GM12878 (cell line): ENCODE measurements at regions not wholly inside any gene's neighbourhood (a gene's known extent, or its start where the extent isn't known, plus 50 kb on each side); places are given as distances from the start of the nearest gene placed in this dataset.

ENCODE experiments used
- ATAC-seq: fragments of 200-7000 bp; cut with Tn5 transposase; 3 replicates; pipeline ENCODE4 v1.9.1; 2020; ENCODE audit warnings: mild to moderate bottlenecking, moderate library complexity
- BruUV-seq: library from RNA; stranded (reverse); fragments of 400-500 nt; replicated peaks from 2 replicates; lab custom pipeline; 2021; lab: Mats Ljungman, UMichigan
- CTCF ChIA-PET: fragments of 300-600 bp; sonication (Branson Sonifier 250); formaldehyde crosslinking; extraction: SDS; loops from one replicate; lab custom pipeline; 2021; ENCODE audit warnings: inconsistent platforms; lab: Yijun Ruan, JAX
- POLR2A ChIA-PET: fragments of 350-600 bp; formaldehyde crosslinking; extraction: SDS; loops from one replicate; lab custom pipeline; 2021; ENCODE audit warnings: inconsistent platforms; lab: Charles Lee
- RAD21 ChIA-PET: fragments of 300-600 bp; sonication (Branson Sonifier 250); formaldehyde crosslinking; loops from one replicate; lab custom pipeline; 2023; ENCODE audit warnings: antibody characterized with exemption; ENCODE audit not compliant: unreplicated experiment; lab: Charles Lee
- SMC1A ChIA-PET: fragments of 300-600 bp; sonication (Branson Sonifier 250); formaldehyde crosslinking; loops from one replicate; lab custom pipeline; 2023; ENCODE audit not compliant: unreplicated experiment, uncharacterized antibody; lab: Charles Lee
- DNase-seq: peaks from one replicate; pipeline ENCODE4 v3.0.0-alpha.2; 2011; ENCODE audit warnings: low read depth, low spot score
- FAIRE-seq: peaks from 3 replicates; lab custom pipeline; 2011; peaks lifted over from hg19 to GRCh38; lab: Jason Lieb, UNC
- H2AFZ ChIP-seq: 2 replicates; pipeline ENCODE4 v1.6.0; 2011; ENCODE audit warnings: low read depth, low read length, control low read depth; ENCODE audit not compliant: control insufficient read depth
- H3K27ac ChIP-seq: 2 replicates; pipeline ENCODE4 v1.5.1; 2011; ENCODE audit warnings: control low read depth; ENCODE audit not compliant: control insufficient read depth, insufficient read depth
- H3K27me3 ChIP-seq, 2 experiments: replicated peaks in 1 of 2; 2 replicates each; pipeline versions ENCODE4 v1.6.0 to v1.6.1; 2011; ENCODE audit warnings: low read length in 1 of 2; ENCODE audit not compliant: control insufficient read depth in 2 of 2, insufficient read depth in 2 of 2
- H3K36me3 ChIP-seq, 2 experiments: 2 replicates each; pipeline ENCODE4 v1.5.1; 2011; ENCODE audit warnings: low read length in 1 of 2; ENCODE audit not compliant: control insufficient read depth in 2 of 2, insufficient read depth in 2 of 2
- H3K4me1 ChIP-seq: 2 replicates; pipeline ENCODE4 v1.6.1; 2011; ENCODE audit warnings: mild to moderate bottlenecking, low read length, moderate library complexity, mixed read lengths; ENCODE audit not compliant: control insufficient read depth, insufficient read depth
- H3K4me2 ChIP-seq: 2 replicates; pipeline ENCODE4 v1.6.0; 2011; ENCODE audit warnings: control low read depth; ENCODE audit not compliant: control insufficient read depth, insufficient read depth
- H3K4me3 ChIP-seq: fragments of 200-600 bp; sonication (generic); 2 replicates; pipeline ENCODE4 v1.5.1; 2016
- H3K79me2 ChIP-seq: 2 replicates; pipeline ENCODE4 v1.6.0; 2011; ENCODE audit warnings: low read length; ENCODE audit not compliant: control insufficient read depth, insufficient read depth
- H3K9ac ChIP-seq: 2 replicates; pipeline ENCODE4 v1.8.0; 2011; ENCODE audit warnings: low read length, control low read depth, mixed read lengths; ENCODE audit not compliant: control insufficient read depth, insufficient read depth
- H3K9me3 ChIP-seq: replicated peaks from 3 replicates; pipeline ENCODE4 v1.5.1; 2011; ENCODE audit warnings: mild to moderate bottlenecking, low read length; ENCODE audit not compliant: control insufficient read depth, insufficient read depth
- H4K20me1 ChIP-seq: 2 replicates; pipeline ENCODE4 v1.6.0; 2011; ENCODE audit not compliant: control insufficient read depth, insufficient read depth
- ATF2 ChIP-seq: IDR thresholded peaks from 2 replicates; pipeline ENCODE4 v1.6.1; 2012; ENCODE audit warnings: low read length, inconsistent platforms
- GABPA ChIP-seq: IDR thresholded peaks from 2 replicates; pipeline ENCODE4 v1.6.1; 2014; ENCODE audit warnings: antibody characterized with exemption, low read depth, mild to moderate bottlenecking, inconsistent platforms
- KLF5 ChIP-seq: fragments of 450-650 bp; IDR thresholded peaks from 2 replicates; pipeline ENCODE4 v1.6.1; 2014; ENCODE audit warnings: mild to moderate bottlenecking; ENCODE audit not compliant: partially characterized antibody
- MTA3 ChIP-seq: IDR thresholded peaks from 2 replicates; pipeline ENCODE4 v1.6.1; 2012; ENCODE audit warnings: low read length, inconsistent platforms, borderline replicate concordance
- NBN ChIP-seq: fragments of 450-650 bp; IDR thresholded peaks from 2 replicates; pipeline ENCODE4 v1.6.1; 2016
- NFIC ChIP-seq: IDR thresholded peaks from 2 replicates; pipeline ENCODE4 v1.6.1; 2012; ENCODE audit warnings: low read depth, mild to moderate bottlenecking, inconsistent platforms, low read length, moderate library complexity
- RBBP5 ChIP-seq: fragments of 200-600 bp; sonication (generic); conservative IDR thresholded peaks from 2 replicates; pipeline ENCODE4 v1.6.1; 2016
- REST ChIP-seq: IDR thresholded peaks from 2 replicates; pipeline ENCODE4 v1.6.1; 2012; ENCODE audit warnings: mild to moderate bottlenecking, low read depth, low read length
- RUNX3 ChIP-seq: IDR thresholded peaks from 2 replicates; pipeline ENCODE4 v1.6.1; 2012; ENCODE audit warnings: low read length, inconsistent platforms
- STAT3 ChIP-seq: IDR thresholded peaks from 2 replicates; pipeline ENCODE4 v1.6.1; 2011; ENCODE audit warnings: low read depth, low read length, improper control_type of control experiment
- TCF3 ChIP-seq: IDR thresholded peaks from 2 replicates; pipeline ENCODE4 v1.6.1; 2012; ENCODE audit warnings: low read depth, mild to moderate bottlenecking, low read length, borderline replicate concordance; ENCODE audit not compliant: insufficient read depth
- YBX1 ChIP-seq: fragments of 450-650 bp; IDR thresholded peaks from 2 replicates; pipeline ENCODE4 v1.6.1; 2016; ENCODE audit warnings: antibody characterized with exemption
- ZBTB40 ChIP-seq: fragments of 450-650 bp; IDR thresholded peaks from 2 replicates; pipeline ENCODE4 v1.6.1; 2016; ENCODE audit warnings: mild to moderate bottlenecking, moderate library complexity, borderline replicate concordance
- ZNF384 ChIP-seq: IDR thresholded peaks from 2 replicates; pipeline ENCODE4 v1.6.1; 2012; ENCODE audit warnings: low read depth, mild to moderate bottlenecking, low read length, improper control_type of control experiment, borderline replicate concordance
- WGBS: methylation state at CpG from one replicate; pipeline ENCODE4 v1.1.6; 2016; ENCODE audit warnings: low lambda C conversion rate; ENCODE audit not compliant: insufficient replicate concordance, insufficient coverage; ENCODE audit errors: missing lambda C conversion rate; 5-methylcytosine and 5-hydroxymethylcytosine counted together
- in situ Hi-C: fragments of 300-500 bp; cut with MboI; formaldehyde crosslinking; loops from 9 replicates; pipeline ENCODE4 v1.14.3; 2018; ENCODE audit warnings: mixed read lengths
- intact Hi-C: fragments of 100-400 bp; cut with micrococcal nuclease; formaldehyde crosslinking; loops from one replicate; pipeline ENCODE4 v1.14.2; 2022; ENCODE audit not compliant: unreplicated experiment

- H3K79me2 ChIP-seq: no peaks in the 10 kb centered on the region
- ATAC-seq (no peak), FAIRE-seq (no peak), DNase-seq (no peak)
- no peaks in the 10 kb centered on the region for H3K4me1 ChIP-seq
- intact Hi-C loops: no loop called here
- no peaks in the 10 kb centered on the region for H4K20me1 ChIP-seq
- H3K4me3 ChIP-seq: no peak overlapping the region
- POLR2A ChIA-PET: no interaction called here
- no peak overlapping the region for H2AFZ ChIP-seq
- CTCF ChIA-PET: interaction anchor here (0.5 to 0.6 kb wide), 2 partner anchors 145 to 893 kb away, joined by 3 to 4 read pairs; no protein-coding TSS in a partner anchor
- H3K4me2 ChIP-seq: no peak overlapping the region
- no peaks in the 10 kb centered on the region for H3K27me3 ChIP-seq
- H3K36me3 ChIP-seq: no peaks in the 10 kb centered on the region
- H3K9ac ChIP-seq: no peak overlapping the region
- no peaks in the 10 kb centered on the region; the same call in 2 of the 3 replicates for H3K9me3 ChIP-seq
- no peak overlapping the region for H3K27ac ChIP-seq
- WGBS: 54% methylated on average over 6 of the region's 6 CpGs
- SMC1A ChIA-PET: no interaction called here
- RAD21 ChIA-PET: no interaction called here
- no TSS peak for BruUV-seq
- in situ Hi-C loops: no loop called here
- TF ChIP-seq YBX1 (no peak), RBBP5 (no peak), ATF2 (no peak), MTA3 (no peak), TCF3 (no peak), REST (no peak), GABPA (no peak), ZNF384 (no peak), NBN (no peak), ZBTB40 (no peak), STAT3 (no peak), KLF5 (no peak), NFIC (no peak), RUNX3 (no peak)
Measured at GRCh38 chr1:222187566-222188332, 360.2 kb downstream of the HHIPL2 start.
